Ishikawa (cell line): ENCODE measurements at regions not wholly inside any gene's neighbourhood (a gene's known extent, or its start where the extent isn't known, plus 50 kb on each side); places are given as distances from the start of the nearest gene placed in this dataset.

ENCODE experiments used
- CEBPB ChIP-seq: IDR thresholded peaks from 2 replicates; pipeline ENCODE4 v1.6.1; 2012
- CREB1 ChIP-seq: IDR thresholded peaks from 2 replicates; pipeline ENCODE4 v1.6.1; 2012; ENCODE audit warnings: low read depth
- EGR1 ChIP-seq: IDR thresholded peaks from 2 replicates; pipeline ENCODE4 v1.6.1; 2012
- EP300 ChIP-seq: IDR thresholded peaks from 2 replicates; pipeline ENCODE4 v1.6.1; 2012; ENCODE audit warnings: borderline replicate concordance
- FOXM1 ChIP-seq: IDR thresholded peaks from 2 replicates; pipeline ENCODE4 v1.6.1; 2012; ENCODE audit warnings: low read depth, borderline replicate concordance
- MAX ChIP-seq: IDR thresholded peaks from 2 replicates; pipeline ENCODE4 v1.6.1; 2012
- NFIC ChIP-seq: IDR thresholded peaks from 2 replicates; pipeline ENCODE4 v1.6.1; 2012
- RAD21 ChIP-seq: IDR thresholded peaks from 2 replicates; pipeline ENCODE4 v1.6.1; 2012; ENCODE audit warnings: low read depth
- REST ChIP-seq: IDR thresholded peaks from 2 replicates; pipeline ENCODE4 v1.6.1; 2012; ENCODE audit warnings: low read depth, mild to moderate bottlenecking
- TAF1 ChIP-seq: IDR thresholded peaks from 2 replicates; pipeline ENCODE4 v1.6.1; 2012; ENCODE audit warnings: low read depth, mild to moderate bottlenecking
- TEAD4 ChIP-seq: IDR thresholded peaks from 2 replicates; pipeline ENCODE4 v1.6.1; 2012
- USF1 ChIP-seq: IDR thresholded peaks from 2 replicates; pipeline ENCODE4 v1.6.1; 2012
- YY1 ChIP-seq: IDR thresholded peaks from 2 replicates; pipeline ENCODE4 v1.6.1; 2012; ENCODE audit warnings: low read depth
- ZBTB7A ChIP-seq: IDR thresholded peaks from 2 replicates; pipeline ENCODE4 v1.6.1; 2012; ENCODE audit warnings: low read depth

DNA sequence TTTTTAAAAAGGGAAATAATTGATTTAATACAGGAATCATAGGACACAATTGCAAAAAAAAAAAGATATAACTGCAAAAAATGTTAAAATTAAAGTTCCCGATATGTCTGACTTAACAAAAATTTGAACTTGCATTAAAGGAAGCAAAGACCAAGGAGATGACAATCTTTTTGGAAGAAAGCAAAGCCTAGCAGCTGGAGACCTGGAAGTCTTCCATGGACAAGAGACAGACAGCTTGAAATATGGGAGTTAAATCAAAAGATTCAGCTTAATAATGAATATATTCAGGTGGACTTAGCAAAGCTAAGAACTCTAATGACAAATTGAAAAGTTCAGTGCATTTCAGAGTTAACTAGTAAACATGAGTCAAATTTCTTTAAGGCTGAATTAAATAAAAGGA, 568.7 kb upstream of the RGMB start:
- TF ChIP-seq REST (no peak), NFIC (no peak)

DNA sequence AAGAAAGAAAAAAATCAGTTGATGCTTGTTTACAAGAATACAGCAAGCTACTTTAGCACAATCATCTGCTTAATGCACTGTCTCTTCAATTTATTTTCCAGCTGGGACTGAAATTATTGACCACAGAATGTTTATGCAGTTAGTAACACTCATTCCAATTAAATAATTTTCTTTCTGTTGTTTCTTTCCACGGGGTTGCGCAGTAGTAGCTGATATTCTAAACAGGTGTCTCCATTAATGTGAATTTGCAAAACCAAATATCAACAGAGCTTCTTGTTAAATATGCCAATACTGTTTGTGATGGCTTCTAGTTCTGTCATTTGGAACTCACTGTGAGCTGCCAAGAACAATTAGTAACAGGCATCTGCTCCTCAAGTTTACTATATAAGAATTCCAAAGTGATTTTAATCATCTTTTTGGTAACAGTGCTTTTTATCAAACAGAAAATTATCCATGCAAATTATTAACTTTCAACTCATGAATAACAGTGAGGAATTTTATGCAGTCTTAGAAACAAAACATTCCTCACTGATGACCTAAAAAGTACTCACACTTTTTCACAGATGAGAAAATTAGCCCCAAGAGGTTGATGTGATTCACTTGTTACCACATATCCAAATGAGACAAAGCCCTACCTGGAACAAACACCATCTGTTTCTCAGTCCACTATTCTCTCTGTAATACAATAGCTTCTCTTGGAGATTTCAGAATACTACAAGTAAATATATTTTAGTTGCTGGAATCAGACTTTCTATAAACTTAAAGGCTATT, 567.6 kb upstream of the RGMB start:
- no peak for TF ChIP-seq NFIC
- no peak for TF ChIP-seq USF1
- no peak for TF ChIP-seq TAF1
- no peak for TF ChIP-seq TEAD4

DNA sequence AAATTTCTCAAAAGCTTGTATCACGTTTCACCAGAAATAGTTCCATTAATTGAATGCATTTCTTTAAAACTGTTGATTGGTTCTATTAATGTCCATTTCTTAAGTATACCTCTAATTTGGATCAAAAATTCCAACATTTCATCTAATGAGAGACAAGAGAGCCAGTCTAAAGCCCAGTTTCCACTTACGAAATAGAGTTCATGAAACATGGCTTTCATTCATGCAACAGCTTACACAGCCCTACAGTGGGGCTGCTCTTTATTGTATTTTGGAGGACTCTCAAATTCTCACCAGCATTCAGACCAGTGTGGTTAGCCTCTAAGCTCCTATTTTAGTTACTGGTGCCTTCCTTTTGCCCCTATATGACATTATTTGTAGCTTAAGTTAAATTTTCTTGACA, 566.9 kb upstream of the RGMB start:
- TF ChIP-seq TEAD4 (no peak), NFIC (no peak), USF1 (no peak), FOXM1 (no peak), CREB1 (no peak)

DNA sequence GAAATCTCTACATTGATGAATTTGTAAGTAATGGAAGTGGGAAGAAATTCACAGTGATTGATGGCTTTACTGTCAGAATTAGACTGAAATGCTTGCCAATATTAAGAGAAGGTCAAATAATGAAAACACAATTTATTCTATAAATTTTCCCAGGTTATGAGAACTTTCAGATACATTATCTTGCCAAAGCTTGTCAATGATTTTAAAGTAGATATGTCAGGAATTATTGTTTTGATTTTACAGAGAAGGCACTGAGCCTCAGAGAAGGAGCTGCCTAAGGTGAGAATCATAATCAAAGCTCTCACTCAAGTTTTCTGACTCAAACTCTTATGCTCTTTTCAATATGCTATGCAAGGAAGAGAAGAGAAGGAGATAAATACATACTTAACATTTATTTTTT, 564.0 kb upstream of the RGMB start:
- TF ChIP-seq ZBTB7A (no peak), TEAD4 (no peak), EP300 (no peak), TAF1 (no peak), USF1 (no peak), CEBPB (no peak), YY1 (no peak), CREB1 (no peak), NFIC (no peak), FOXM1 (no peak), REST (no peak), RAD21 (no peak), EGR1 (no peak)

DNA sequence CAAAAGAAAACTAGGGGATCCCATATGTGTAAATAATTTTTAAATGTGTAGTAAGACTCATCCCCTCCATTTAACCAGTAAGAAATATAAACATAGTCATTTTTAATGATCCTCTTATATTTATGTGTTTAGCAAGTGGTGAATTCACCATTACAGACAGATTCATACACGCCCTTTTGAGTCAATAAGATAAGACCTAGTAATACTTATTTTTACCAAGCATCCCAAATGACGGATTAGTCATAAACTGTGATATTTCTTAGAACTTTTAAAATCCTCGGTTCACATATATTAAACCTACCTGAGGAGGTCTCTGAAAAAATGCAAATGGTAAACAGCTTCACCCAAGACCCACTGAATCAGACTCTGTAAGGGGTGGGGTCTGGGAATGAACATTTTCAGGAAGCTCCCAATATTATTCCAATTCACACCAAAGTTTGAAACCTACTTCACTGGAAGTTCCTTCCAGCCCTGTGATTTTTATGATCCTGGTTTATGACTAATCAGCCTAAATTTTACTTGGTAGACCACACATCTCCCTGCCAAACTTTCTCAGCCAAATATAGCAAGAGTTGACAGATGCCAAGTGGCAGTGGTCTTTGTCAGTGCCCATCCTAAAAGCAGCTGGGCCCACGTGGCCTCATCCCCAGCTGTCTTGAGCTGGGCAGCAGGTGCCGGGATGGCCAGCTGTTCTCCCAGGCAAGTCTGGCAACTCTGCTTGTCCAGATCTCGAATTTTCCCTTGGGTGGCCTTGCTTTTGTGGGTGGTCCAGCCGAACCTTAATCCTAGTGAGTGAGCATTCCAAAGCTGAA, 559.0 kb upstream of the RGMB start:
- no peak for TF ChIP-seq EGR1
- TF ChIP-seq REST, result no peak
- TF ChIP-seq NFIC, result no peak
- no peak for TF ChIP-seq MAX
- TF ChIP-seq TAF1, result no peak
- TF ChIP-seq TEAD4, result no peak
- TF ChIP-seq CEBPB, result no peak
- no peak for TF ChIP-seq FOXM1
- TF ChIP-seq USF1, result no peak
